GM10266 (cell line): ENCODE measurements at regions not wholly inside any gene's neighbourhood (a gene's known extent, or its start where the extent isn't known, plus 50 kb on each side); places are given as distances from the start of the nearest gene placed in this dataset.

Experiments
- DNase-seq: peaks from one replicate; pipeline ENCODE4 v3.0.0; 2012; ENCODE audit errors: extremely low spot score
- CTCF ChIP-seq: IDR thresholded peaks from 2 replicates; pipeline ENCODE4 v1.5.1; 2012; ENCODE audit warnings: mild to moderate bottlenecking, low read depth; ENCODE audit not compliant: control insufficient read depth, insufficient read depth; ENCODE audit errors: missing control alignments

GRCh38 chr14:71745072-71745471, 187.2 kb upstream of the RGS6 start:
- no peak for TF ChIP-seq CTCF
- DNase-seq, result no peak

- TF ChIP-seq CTCF, result no peak
- no peak for DNase-seq
Observed at GRCh38 chr14:71748196-71748595, 184.0 kb upstream of the RGS6 start.

GRCh38 chr14:71749613-71750238, 182.5 kb upstream of the RGS6 start:
- DNase-seq, result no peak

GRCh38 chr14:71751264-71751663, 181.0 kb upstream of the RGS6 start:
- no peak for TF ChIP-seq CTCF
- DNase-seq, result no peak

More at GRCh38 chr14:71749613-71750238, 182.5 kb upstream of the RGS6 start:
- TF ChIP-seq CTCF, result no peak

- DNase-seq, result no peak
- no peak for TF ChIP-seq CTCF
Observed at GRCh38 chr14:71752111-71752738, 180.0 kb upstream of the RGS6 start.

- peak; percentile 91 for TF ChIP-seq CTCF
- DNase-seq, result peak; percentile 72
Observed at GRCh38 chr14:71753126-71753830, 179.0 kb upstream of the RGS6 start.

- TF ChIP-seq CTCF, result no peak
- DNase-seq, result no peak
Observed at GRCh38 chr14:71753976-71754375, 178.3 kb upstream of the RGS6 start.
